ENCODE measurements at regions not wholly inside any gene's neighbourhood (a gene's known extent, or its start where the extent isn't known, plus 50 kb on each side); places are given as distances from the start of the nearest gene placed in this dataset.
"Not testable (repeated sequence)": the region's sequence is repeated elsewhere in the genome, so short reads cannot be mapped to it uniquely, and the experiment has no call there.

GRCh38 chr14:55980970-55981369, 137.2 kb upstream of the PELI2 start:
- no peak overlapping the region for H3K4me3 ChIP-seq (ENCODE audit: low read length)
- H3K27me3 ChIP-seq (ENCODE audit: control insufficient read depth, insufficient read depth): no peaks in the 10 kb centered on the region
- ATAC-seq (no peak), DNase-seq (no peak)
- peaks cover 2% of the 10 kb centered on the region for H3K4me1 ChIP-seq (ENCODE audit: control insufficient read depth, insufficient read depth, low read length)
- H3K9me3 ChIP-seq (ENCODE audit: control insufficient read depth, low read length): no peaks in the 10 kb centered on the region
- H3K27ac ChIP-seq (ENCODE audit: low read length): no peak overlapping the region
- intact Hi-C loops (cut with DNase I): no loop called here

GRCh38 chr14:55986069-55986468, 132.1 kb upstream of the PELI2 start:
- H3K27me3 ChIP-seq (ENCODE audit: control insufficient read depth, insufficient read depth): no peaks in the 10 kb centered on the region
- H3K9me3 ChIP-seq (ENCODE audit: control insufficient read depth, low read length): no peaks in the 10 kb centered on the region
- H3K4me3 ChIP-seq (ENCODE audit: low read length): no peak overlapping the region
- intact Hi-C loops (cut with DNase I): no loop called here
- DNase-seq: no peak
- no peak for ATAC-seq
- no peak overlapping the region for H3K27ac ChIP-seq (ENCODE audit: low read length)
- no peaks in the 10 kb centered on the region for H3K4me1 ChIP-seq (ENCODE audit: control insufficient read depth, insufficient read depth, low read length)
- 32% methylated on average over 2 of the region's 2 CpGs for WGBS

GRCh38 chr14:56000846-56001245, 117.4 kb upstream of the PELI2 start:
- no peak overlapping the region for H3K4me3 ChIP-seq (ENCODE audit: low read length)
- ATAC-seq (no peak), DNase-seq (no peak)
- WGBS: 80% methylated on average over 3 of the region's 3 CpGs
- peaks cover under 1% of the 10 kb centered on the region for H3K4me1 ChIP-seq (ENCODE audit: control insufficient read depth, insufficient read depth, low read length)
- H3K27ac ChIP-seq (ENCODE audit: low read length): no peak overlapping the region
- no peaks in the 10 kb centered on the region for H3K27me3 ChIP-seq (ENCODE audit: control insufficient read depth, insufficient read depth)
- intact Hi-C loops (cut with DNase I): no loop called here
- H3K9me3 ChIP-seq (ENCODE audit: control insufficient read depth, low read length): no peaks in the 10 kb centered on the region

- 88% methylated on average over 7 of the region's 7 CpGs for WGBS
- no peaks in the 10 kb centered on the region for H3K27me3 ChIP-seq (ENCODE audit: control insufficient read depth, insufficient read depth)
- DNase-seq: no peak
Measured at GRCh38 chr14:56002342-56002741, 115.9 kb upstream of the PELI2 start.

GRCh38 chr14:56002876-56003625, 115.2 kb upstream of the PELI2 start:
- Histone ChIP-seq H3K27me3 (ENCODE audit: control insufficient read depth, insufficient read depth) (no peaks in the 10 kb centered on the region), H3K4me1 (ENCODE audit: control insufficient read depth, insufficient read depth, low read length) (peaks cover 5% of the 10 kb centered on the region), H3K4me3 (ENCODE audit: low read length) (no peak overlapping the region), H3K9me3 (ENCODE audit: control insufficient read depth, low read length) (peaks cover 3% of the 10 kb centered on the region), H3K27ac (ENCODE audit: low read length) (no peak overlapping the region)
- DNase-seq: no peak
- intact Hi-C loops (cut with DNase I): no loop called here
- no peak for ATAC-seq
- WGBS: 85% methylated on average over 11 of the region's 11 CpGs

More at GRCh38 chr14:56002342-56002741, 115.9 kb upstream of the PELI2 start:
- no peaks in the 10 kb centered on the region for H3K9me3 ChIP-seq (ENCODE audit: control insufficient read depth, low read length)
- intact Hi-C loops (cut with DNase I): no loop called here
- peaks cover 5% of the 10 kb centered on the region for H3K4me1 ChIP-seq (ENCODE audit: control insufficient read depth, insufficient read depth, low read length)
- no peak for ATAC-seq
- H3K4me3 ChIP-seq (ENCODE audit: low read length): no peak overlapping the region
- no peak overlapping the region for H3K27ac ChIP-seq (ENCODE audit: low read length)

GRCh38 chr14:56004323-56004722, 113.9 kb upstream of the PELI2 start:
- Histone ChIP-seq H3K4me3 (ENCODE audit: low read length) (peak overlapping the region; percentile 34), H3K27me3 (ENCODE audit: control insufficient read depth, insufficient read depth) (no peaks in the 10 kb centered on the region), H3K4me1 (ENCODE audit: control insufficient read depth, insufficient read depth, low read length) (peaks cover 5% of the 10 kb centered on the region), H3K9me3 (ENCODE audit: control insufficient read depth, low read length) (peaks cover 3% of the 10 kb centered on the region), H3K27ac (ENCODE audit: low read length) (no peak overlapping the region)
- 41% methylated on average over 3 of the region's 3 CpGs for WGBS
- intact Hi-C loops (cut with DNase I): no loop called here
- DNase-seq (peak in 1 of 3 donors; percentile 38), ATAC-seq (peak in 1 of 2 donors; percentile 48)

GRCh38 chr14:56004786-56005185, 113.4 kb upstream of the PELI2 start:
- intact Hi-C loops (cut with DNase I): no loop called here
- H3K27ac ChIP-seq (ENCODE audit: low read length): peak overlapping the region; percentile 33
- DNase-seq: peak; percentile 45 to 76 (median 60)
- WGBS: 12% methylated on average over 14 of the region's 14 CpGs
- H3K4me3 ChIP-seq (ENCODE audit: low read length): peak overlapping the region; percentile 34
- ATAC-seq: peak; percentile 88 to 94
- H3K4me1 ChIP-seq (ENCODE audit: control insufficient read depth, insufficient read depth, low read length): peaks cover 5% of the 10 kb centered on the region
- H3K9me3 ChIP-seq (ENCODE audit: control insufficient read depth, low read length): peaks cover 3% of the 10 kb centered on the region
- H3K27me3 ChIP-seq (ENCODE audit: control insufficient read depth, insufficient read depth): no peaks in the 10 kb centered on the region

- H3K4me3 ChIP-seq (ENCODE audit: low read length): peak overlapping the region; percentile 34
- peak in 2 of 3 donors; percentile 22 to 30 for DNase-seq
- H3K27me3 ChIP-seq (ENCODE audit: control insufficient read depth, insufficient read depth): no peaks in the 10 kb centered on the region
- peaks cover 3% of the 10 kb centered on the region for H3K9me3 ChIP-seq (ENCODE audit: control insufficient read depth, low read length)
- ATAC-seq: peak; percentile 62 to 87
- 42% methylated on average over 11 of the region's 11 CpGs for WGBS
- H3K4me1 ChIP-seq (ENCODE audit: control insufficient read depth, insufficient read depth, low read length): peaks cover 5% of the 10 kb centered on the region
- intact Hi-C loops (cut with DNase I): no loop called here
- peak overlapping the region; percentile 50 for H3K27ac ChIP-seq (ENCODE audit: low read length)
Measured at GRCh38 chr14:56005191-56006053, 112.8 kb upstream of the PELI2 start.

GRCh38 chr14:56007491-56007890, 110.7 kb upstream of the PELI2 start:
- WGBS: 81% methylated on average over 5 of the region's 5 CpGs
- H3K27ac ChIP-seq (ENCODE audit: low read length); intact Hi-C loops (cut with DNase I); ATAC-seq; DNase-seq; H3K4me3 ChIP-seq (ENCODE audit: low read length); H3K9me3 ChIP-seq (ENCODE audit: control insufficient read depth, low read length); H3K4me1 ChIP-seq (ENCODE audit: control insufficient read depth, insufficient read depth, low read length); H3K27me3 ChIP-seq (ENCODE audit: control insufficient read depth, insufficient read depth): not testable (repeated sequence)

- H3K4me3 ChIP-seq (ENCODE audit: low read length): no peak overlapping the region
- peaks cover 3% of the 10 kb centered on the region for H3K9me3 ChIP-seq (ENCODE audit: control insufficient read depth, low read length)
- 77% methylated on average over 1 of the region's 1 CpG for WGBS
- ATAC-seq (no peak), DNase-seq (no peak)
- peaks cover 5% of the 10 kb centered on the region for H3K4me1 ChIP-seq (ENCODE audit: control insufficient read depth, insufficient read depth, low read length)
- H3K27ac ChIP-seq (ENCODE audit: low read length): no peak overlapping the region
- H3K27me3 ChIP-seq (ENCODE audit: control insufficient read depth, insufficient read depth): no peaks in the 10 kb centered on the region
- intact Hi-C loops (cut with DNase I): no loop called here
Measured at GRCh38 chr14:56008150-56008549, 110.1 kb upstream of the PELI2 start.

- H3K9me3 ChIP-seq (ENCODE audit: control insufficient read depth, low read length); H3K4me1 ChIP-seq (ENCODE audit: control insufficient read depth, insufficient read depth, low read length); ATAC-seq; H3K27ac ChIP-seq (ENCODE audit: low read length); H3K27me3 ChIP-seq (ENCODE audit: control insufficient read depth, insufficient read depth); H3K4me3 ChIP-seq (ENCODE audit: low read length); intact Hi-C loops (cut with DNase I); DNase-seq: not testable (repeated sequence)
- 93% methylated on average over 3 of the region's 3 CpGs for WGBS
Measured at GRCh38 chr14:56008661-56009060, 109.5 kb upstream of the PELI2 start.

Data from right cardiac atrium (tissue), 5 donors.